ENCODE measurements at regions not wholly inside any gene's neighbourhood (a gene's known extent, or its start where the extent isn't known, plus 50 kb on each side); places are given as distances from the start of the nearest gene placed in this dataset.

DNA sequence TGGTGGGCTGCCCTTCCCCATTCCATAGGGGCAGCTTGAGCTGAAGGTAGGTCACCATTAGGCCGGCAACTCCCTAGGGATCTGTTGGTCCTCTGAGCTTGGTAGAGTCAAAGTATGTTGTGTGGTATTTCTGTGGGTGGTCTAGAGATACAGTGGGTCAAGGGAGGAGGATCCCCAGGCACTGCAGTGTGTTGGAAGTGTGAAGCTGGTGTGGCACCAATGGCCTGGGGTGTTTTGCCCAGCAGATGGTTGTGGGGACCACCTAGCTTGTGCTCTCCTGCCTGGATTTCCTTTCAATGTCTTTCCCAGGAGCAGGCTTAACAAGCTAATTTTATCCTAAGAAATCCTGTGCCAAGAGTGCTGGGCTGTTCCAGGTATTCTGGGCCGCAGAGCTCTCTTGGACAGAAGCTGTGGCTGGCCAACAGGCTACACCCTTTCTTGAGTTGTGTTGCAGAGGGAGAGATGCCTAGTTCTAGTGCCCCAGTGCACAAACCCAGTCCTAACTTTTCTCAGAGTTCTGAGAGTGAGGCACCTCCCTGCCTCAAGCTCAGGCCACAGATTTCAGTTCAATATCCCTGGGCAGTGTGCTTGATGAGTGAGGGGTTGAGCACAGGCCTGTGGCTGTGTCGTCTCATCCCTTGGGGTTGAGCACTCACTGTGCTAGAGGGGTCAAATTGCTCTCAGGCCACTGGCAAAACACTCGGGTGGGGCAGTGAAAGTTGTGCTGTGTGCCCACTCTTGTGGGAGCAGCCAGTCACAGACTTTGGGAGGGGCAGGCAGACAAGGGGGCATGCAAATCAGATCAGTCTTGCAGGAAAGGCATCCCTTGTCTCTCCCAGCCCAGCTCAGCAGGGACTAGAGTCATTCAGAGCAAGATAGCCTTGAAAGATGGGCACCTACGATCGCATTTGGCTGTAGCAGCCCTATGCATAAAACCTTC lies 1806.1 kb upstream of the MIR17HG start:
- no peak for DNase-seq
- Mint-ChIP-seq H3K4me3 (no peak overlapping the region), H3K9me3 (peaks cover 13 to 18% of the 10 kb centered on the region in 2 donors), H3K27me3 (ENCODE audit: low read depth in 2 of 2) (no peaks in the 10 kb centered on the region), H3K4me1 (no peaks in the 10 kb centered on the region), H3K36me3 (no peaks in the 10 kb centered on the region), H3K27ac (no peak overlapping the region)
- TF ChIP-seq, protein P1, sequence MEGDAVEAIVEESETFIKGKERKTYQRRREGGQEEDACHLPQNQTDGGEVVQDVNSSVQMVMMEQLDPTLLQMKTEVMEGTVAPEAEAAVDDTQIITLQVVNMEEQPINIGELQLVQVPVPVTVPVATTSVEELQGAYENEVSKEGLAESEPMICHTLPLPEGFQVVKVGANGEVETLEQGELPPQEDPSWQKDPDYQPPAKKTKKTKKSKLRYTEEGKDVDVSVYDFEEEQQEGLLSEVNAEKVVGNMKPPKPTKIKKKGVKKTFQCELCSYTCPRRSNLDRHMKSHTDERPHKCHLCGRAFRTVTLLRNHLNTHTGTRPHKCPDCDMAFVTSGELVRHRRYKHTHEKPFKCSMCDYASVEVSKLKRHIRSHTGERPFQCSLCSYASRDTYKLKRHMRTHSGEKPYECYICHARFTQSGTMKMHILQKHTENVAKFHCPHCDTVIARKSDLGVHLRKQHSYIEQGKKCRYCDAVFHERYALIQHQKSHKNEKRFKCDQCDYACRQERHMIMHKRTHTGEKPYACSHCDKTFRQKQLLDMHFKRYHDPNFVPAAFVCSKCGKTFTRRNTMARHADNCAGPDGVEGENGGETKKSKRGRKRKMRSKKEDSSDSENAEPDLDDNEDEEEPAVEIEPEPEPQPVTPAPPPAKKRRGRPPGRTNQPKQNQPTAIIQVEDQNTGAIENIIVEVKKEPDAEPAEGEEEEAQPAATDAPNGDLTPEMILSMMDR (IDR thresholded peaks at IDR 0.05), result no peak
- Histone ChIP-seq H3K4me1 (ENCODE audit: control insufficient read depth, insufficient read depth, low read length) (no peaks in the 10 kb centered on the region), H3K4me3 (ENCODE audit: low read length) (no peak overlapping the region), H3K9me3 (ENCODE audit: control insufficient read depth, insufficient read depth, low read length) (peaks cover 17% of the 10 kb centered on the region), H3K27ac (ENCODE audit: low read length) (no peak overlapping the region), H3K36me3 (ENCODE audit: control insufficient read depth, insufficient read depth, low read length) (no peaks in the 10 kb centered on the region), H3K27me3 (ENCODE audit: control insufficient read depth, insufficient read depth, low read length) (no peaks in the 10 kb centered on the region)
- WGBS (ENCODE audit: insufficient coverage), result 90% methylated on average over 6 of the region's 6 CpGs
- no peak for ATAC-seq
- intact Hi-C loops (cut with micrococcal nuclease), result no loop called here

- WGBS (ENCODE audit: insufficient coverage), result 69% methylated on average over 5 of the region's 5 CpGs
- no peak for DNase-seq
- intact Hi-C loops (cut with micrococcal nuclease), result no loop called here
- no peak overlapping the region for H3K27ac Mint-ChIP-seq
- H3K4me1 Mint-ChIP-seq, result no peaks in the 10 kb centered on the region
- H3K4me3 Mint-ChIP-seq, result no peak overlapping the region
- no peaks in the 10 kb centered on the region for H3K27me3 ChIP-seq (ENCODE audit: control insufficient read depth, insufficient read depth, low read length)
- H3K36me3 ChIP-seq (ENCODE audit: control insufficient read depth, insufficient read depth, low read length), result no peaks in the 10 kb centered on the region
- H3K9me3 ChIP-seq (ENCODE audit: control insufficient read depth, insufficient read depth, low read length), result no peaks in the 10 kb centered on the region
- H3K9me3 Mint-ChIP-seq, result peaks cover 15 to 23% of the 10 kb centered on the region in 2 donors
- no peaks in the 10 kb centered on the region for H3K4me1 ChIP-seq (ENCODE audit: control insufficient read depth, insufficient read depth, low read length)
- TF ChIP-seq, protein P1 (IDR thresholded peaks at IDR 0.05), result no peak
- H3K36me3 Mint-ChIP-seq, result no peaks in the 10 kb centered on the region
- H3K27me3 Mint-ChIP-seq (ENCODE audit: low read depth in 2 of 2), result no peaks in the 10 kb centered on the region
- no peak overlapping the region for H3K27ac ChIP-seq (ENCODE audit: low read length)
- ATAC-seq, result no peak
- no peak overlapping the region for H3K4me3 ChIP-seq (ENCODE audit: low read length)
These were observed 1796.5 kb upstream of the MIR17HG start for GRCh38 chr13:89550938-89551337.

- H3K4me1 Mint-ChIP-seq, result no peaks in the 10 kb centered on the region
- DNase-seq, result no peak
- no peak for ATAC-seq
- intact Hi-C loops (cut with micrococcal nuclease), result no loop called here
- Histone ChIP-seq H3K4me3 (ENCODE audit: low read length) (no peak overlapping the region), H3K9me3 (ENCODE audit: control insufficient read depth, insufficient read depth, low read length) (no peaks in the 10 kb centered on the region), H3K27me3 (ENCODE audit: control insufficient read depth, insufficient read depth, low read length) (no peaks in the 10 kb centered on the region), H3K27ac (ENCODE audit: low read length) (no peak overlapping the region), H3K4me1 (ENCODE audit: control insufficient read depth, insufficient read depth, low read length) (no peaks in the 10 kb centered on the region), H3K36me3 (ENCODE audit: control insufficient read depth, insufficient read depth, low read length) (no peaks in the 10 kb centered on the region)
- WGBS (ENCODE audit: insufficient coverage), result no CpG with 5 or more reads among the region's 1 CpG
- no peak overlapping the region for H3K4me3 Mint-ChIP-seq
- no peak overlapping the region for H3K27ac Mint-ChIP-seq
- TF ChIP-seq, protein P1 (IDR thresholded peaks at IDR 0.05), result no peak
- no peaks in the 10 kb centered on the region for H3K27me3 Mint-ChIP-seq (ENCODE audit: low read depth in 2 of 2)
- peaks cover 8 to 16% of the 10 kb centered on the region in 2 donors for H3K9me3 Mint-ChIP-seq
- H3K36me3 Mint-ChIP-seq, result no peaks in the 10 kb centered on the region
These were observed 1792.7 kb upstream of the MIR17HG start for GRCh38 chr13:89554801-89555200.
